COLO668 (cell line): ENCODE measurements at regions not wholly inside any gene's neighbourhood (a gene's known extent, or its start where the extent isn't known, plus 50 kb on each side); places are given as distances from the start of the nearest gene placed in this dataset.
A peak's percentile ranks its signal among the peaks of the same experiment; 100 is the strongest.

ENCODE experiments used
- DNase-seq: peaks from one replicate; lab custom pipeline; 2025; ENCODE audit not compliant: unreplicated experiment; lab: John Stamatoyannopoulos, UW

DNA sequence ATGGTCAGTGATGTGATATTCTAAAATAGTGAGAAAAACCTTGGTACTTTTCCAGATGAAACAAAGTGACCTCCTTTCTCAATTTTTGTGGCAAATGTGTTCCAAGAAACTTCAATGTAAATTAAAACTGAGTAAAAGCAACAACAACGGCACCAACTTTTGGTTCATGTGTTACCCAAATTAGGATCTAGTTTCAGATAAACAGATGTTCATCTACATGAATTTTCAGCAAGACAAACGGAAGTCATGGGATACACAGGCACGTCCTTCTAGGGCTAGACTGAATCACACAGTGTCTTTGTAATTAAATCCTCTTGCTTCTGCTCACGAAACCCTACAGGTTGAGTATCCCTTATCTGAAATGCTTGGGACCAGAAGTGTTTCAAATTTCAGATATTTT is 915.2 kb downstream of the TFAP2A start:
- DNase-seq: no peak

- DNase-seq: no peak
These were observed 918.0 kb downstream of the TFAP2A start for GRCh38 chr6:9496837-9497236.

DNA sequence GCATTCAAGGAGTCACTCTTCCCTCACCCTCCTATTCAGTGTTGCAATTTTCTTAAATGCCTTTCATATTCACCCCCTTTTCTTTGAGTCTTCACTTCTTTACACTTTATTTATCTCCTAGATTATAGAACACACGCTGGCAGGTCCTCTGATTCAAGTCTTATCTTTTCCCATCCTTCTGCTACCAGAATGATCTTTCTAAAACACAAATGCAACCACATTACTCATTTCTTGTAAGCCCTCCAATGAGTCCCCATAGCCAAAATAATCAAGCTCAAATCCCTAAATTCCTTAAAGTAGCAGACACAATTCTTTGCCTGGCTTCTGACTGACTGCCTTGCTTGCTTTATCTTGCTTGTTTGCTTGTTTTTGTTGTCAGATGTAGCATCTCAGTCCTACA is 920.0 kb downstream of the TFAP2A start:
- no peak for DNase-seq

GRCh38 chr6:9492790-9493189 is 922.1 kb downstream of the TFAP2A start:
- DNase-seq: no peak

DNA sequence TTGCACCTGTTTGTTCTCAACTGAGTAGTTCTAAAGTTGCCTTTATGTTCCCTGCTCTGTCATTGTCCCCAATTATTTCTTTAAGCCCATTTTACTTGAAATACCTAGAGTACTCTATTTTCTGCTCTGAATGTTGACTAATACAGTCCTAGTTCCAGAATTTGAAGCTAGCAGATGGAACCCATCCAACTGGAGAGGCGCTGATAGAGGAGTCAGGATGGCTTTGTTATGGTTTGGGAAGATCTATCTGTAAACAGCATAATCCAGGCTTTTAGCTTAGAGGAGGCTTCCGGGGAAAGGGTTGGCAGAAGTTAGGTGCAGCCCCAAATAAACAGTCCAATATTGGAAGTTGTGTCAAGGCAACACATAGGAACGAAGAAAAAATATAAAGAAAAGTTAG is 927.7 kb downstream of the TFAP2A start:
- no peak for DNase-seq

GRCh38 chr6:9485992-9486391 is 928.9 kb downstream of the TFAP2A start:
- DNase-seq: no peak

DNA sequence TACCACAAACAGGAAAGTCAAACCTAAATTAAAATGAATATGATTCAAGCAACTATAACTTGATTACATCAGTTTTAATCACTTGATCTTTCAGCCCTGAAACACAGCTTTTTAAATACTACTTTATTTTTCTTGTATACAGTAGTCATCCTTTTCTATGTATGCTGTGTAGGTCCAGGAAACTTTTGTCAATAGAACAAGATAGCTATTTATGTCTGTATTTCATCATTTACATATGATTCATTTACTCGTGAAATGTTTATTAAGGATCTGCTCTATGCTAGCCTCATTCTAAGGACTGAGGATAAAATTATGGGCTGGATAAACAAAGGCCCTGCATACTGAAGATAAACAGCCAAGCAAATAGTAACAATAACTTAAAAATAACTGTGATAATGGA is 930.2 kb downstream of the TFAP2A start:
- no peak for DNase-seq

GRCh38 chr6:9484091-9484490 is 930.8 kb downstream of the TFAP2A start:
- no peak for DNase-seq

- DNase-seq: no peak
These were observed 932.7 kb downstream of the TFAP2A start for GRCh38 chr6:9482030-9482738.

DNA sequence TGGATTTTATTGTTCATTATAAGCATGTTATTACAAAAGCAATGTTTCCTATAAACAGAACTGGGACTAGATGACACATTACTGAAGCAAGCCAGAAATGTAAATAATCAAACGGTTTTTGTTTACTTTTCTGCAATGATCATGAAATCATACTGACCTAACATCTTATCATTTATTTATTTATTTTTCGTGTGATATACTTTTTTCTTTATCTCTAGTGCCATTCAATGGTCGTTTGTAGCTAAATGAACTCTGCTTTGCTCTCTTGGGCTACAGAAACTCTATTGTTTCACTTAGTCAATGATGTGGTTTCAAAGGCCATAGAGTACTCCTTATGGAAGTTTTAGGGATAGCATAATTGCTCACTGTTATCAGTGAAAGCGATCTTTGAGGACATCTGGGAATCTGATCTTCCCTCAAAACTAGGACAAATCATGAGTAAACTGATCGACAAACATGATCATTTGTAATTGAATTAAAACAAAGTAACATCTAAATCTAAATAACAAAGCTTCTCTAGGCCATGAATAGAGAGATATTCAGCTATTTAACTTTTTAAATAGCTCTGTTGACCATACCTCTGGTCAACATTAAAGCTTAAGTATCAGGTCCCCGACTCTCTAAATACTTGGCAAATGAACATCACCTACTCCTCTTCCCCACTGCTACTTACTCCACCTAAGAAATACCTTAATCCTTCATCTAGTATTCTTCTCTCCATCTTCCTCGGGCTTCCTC is 933.4 kb downstream of the TFAP2A start:
- DNase-seq: no peak

DNA sequence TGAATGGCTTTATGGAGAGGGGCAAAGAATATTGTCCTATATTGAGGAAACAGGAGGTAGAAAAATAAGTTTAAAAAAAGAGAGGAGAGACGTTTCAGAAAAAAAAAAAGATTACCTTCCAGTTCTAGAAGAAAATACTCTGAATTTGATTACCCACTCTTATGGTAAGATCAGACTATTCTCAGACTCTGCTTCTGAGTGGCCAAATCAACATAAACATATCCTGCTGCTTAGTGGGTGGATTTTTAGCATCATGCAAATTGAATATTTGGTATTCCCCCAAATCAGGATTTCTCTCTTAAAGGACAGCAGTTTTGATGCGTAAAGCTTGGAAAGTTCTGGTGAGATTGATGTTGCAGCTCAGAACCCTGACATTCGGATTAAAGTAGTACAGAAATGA is 946.6 kb downstream of the TFAP2A start:
- no peak for DNase-seq

DNA sequence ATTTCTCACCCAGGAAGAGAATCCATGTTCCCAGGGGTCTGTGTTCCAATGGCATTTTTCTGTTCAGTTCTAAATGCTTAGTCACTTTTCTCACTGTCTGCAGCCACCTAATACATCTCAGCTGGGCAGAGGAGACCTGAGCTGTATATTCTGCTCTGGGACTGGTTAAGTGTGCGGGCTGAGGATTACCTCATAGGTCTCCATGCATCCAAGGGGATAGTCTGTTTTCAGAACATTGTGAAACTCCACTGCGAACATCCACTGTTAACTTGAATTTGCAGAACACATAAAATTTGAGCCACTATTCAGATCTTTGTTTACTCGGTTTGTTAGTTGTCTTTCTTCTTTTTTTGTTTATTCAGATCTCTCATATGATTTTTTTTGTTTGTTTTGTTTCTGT is 947.1 kb downstream of the TFAP2A start:
- DNase-seq: peak; percentile 41

DNA sequence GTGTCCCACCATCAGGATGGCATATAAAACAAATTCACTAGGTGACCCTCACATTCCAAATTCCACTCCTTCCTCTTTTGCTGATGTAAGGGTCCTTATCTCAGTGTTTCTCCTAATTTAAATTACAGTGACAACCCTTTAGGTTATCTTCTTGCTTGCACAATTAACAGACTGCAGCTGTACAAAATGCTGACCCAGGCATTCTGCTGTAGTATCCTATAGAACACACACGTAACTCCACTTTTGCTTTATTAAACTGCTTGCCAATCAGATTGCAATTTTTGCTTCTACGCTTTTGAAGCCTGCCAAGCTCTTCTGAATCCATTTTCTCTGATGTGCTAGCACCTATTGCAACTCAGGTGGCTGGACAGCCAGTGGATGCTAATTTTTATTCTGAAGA is 950.3 kb downstream of the TFAP2A start:
- DNase-seq: no peak

GRCh38 chr6:9463311-9463710 is 951.6 kb downstream of the TFAP2A start:
- peak; percentile 8 for DNase-seq

GRCh38 chr6:9461188-9461587 is 953.7 kb downstream of the TFAP2A start:
- no peak for DNase-seq

- DNase-seq: no peak
These were observed 956.5 kb downstream of the TFAP2A start for GRCh38 chr6:9458424-9458823.

GRCh38 chr6:9455864-9456658 is 958.8 kb downstream of the TFAP2A start:
- DNase-seq: no peak

GRCh38 chr6:9439621-9440330 is 975.1 kb downstream of the TFAP2A start:
- DNase-seq: no peak

DNA sequence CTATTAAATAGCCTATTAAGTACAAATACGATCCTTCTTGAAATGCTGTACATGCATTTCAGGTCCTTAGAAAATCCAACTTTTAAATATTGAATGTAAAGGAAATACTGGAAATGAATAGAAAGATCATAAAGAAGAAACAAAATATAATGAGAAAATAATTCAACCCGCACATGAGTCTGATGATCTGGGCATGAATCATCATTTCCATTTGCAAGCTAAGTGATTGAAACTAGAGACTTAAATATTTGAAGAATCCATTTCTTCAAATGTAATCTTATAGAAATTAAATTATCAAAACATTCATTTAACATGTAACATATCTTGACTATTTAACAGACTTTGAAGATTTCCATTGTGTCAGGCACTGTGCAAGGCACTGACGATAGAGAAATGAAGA is 977.0 kb downstream of the TFAP2A start:
- no peak for DNase-seq

- no peak for DNase-seq
These were observed 979.6 kb downstream of the TFAP2A start for GRCh38 chr6:9435281-9435680.

DNA sequence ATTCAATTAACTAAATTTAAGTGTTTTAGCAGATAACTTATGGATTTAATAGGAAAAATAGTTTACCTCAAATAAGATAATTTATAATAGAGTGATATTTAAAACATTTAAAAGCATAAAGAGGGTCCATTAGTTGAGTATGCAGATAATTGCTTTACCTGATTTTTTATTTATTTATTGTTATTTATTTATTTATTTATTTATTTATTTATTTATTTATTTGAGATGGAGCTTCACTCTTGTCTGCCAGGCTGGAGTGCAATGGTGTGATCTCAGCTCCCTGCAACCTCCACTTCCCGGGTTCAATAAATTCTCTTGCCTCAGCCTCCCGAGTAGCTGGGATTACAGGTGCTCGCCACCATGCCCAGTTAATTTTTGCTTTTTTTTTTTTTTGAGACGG is 982.9 kb downstream of the TFAP2A start:
- no peak for DNase-seq
